Right lobe of liver (tissue), 4 donors: ENCODE measurements at regions not wholly inside any gene's neighbourhood (a gene's known extent, or its start where the extent isn't known, plus 50 kb on each side); places are given as distances from the start of the nearest gene placed in this dataset.

ENCODE experiments used
- CTCF ChIP-seq, 4 donors: fragments of 200-600 bp in 3 of 4; fragments of 450-650 bp in 1 of 4; IDR thresholded peaks; one replicate each; pipeline versions ENCODE4 v1.5.1 to v1.8.0; 2016 to 2022; ENCODE audit warnings: antibody characterized with exemption in 4 of 4, mild to moderate bottlenecking in 2 of 4
- POLR2A ChIP-seq: fragments of 450-650 bp; IDR thresholded peaks from one replicate; pipeline ENCODE4 v1.6.1; 2017; ENCODE audit warnings: antibody characterized with exemption, mild to moderate bottlenecking
- donor health status: DM: no; HTN: no; CAD: no.
- donor health status: DM: no; HTN: no; CAD: no.
- donor health status: DM: no; HTN: yes; CAD: no.

DNA sequence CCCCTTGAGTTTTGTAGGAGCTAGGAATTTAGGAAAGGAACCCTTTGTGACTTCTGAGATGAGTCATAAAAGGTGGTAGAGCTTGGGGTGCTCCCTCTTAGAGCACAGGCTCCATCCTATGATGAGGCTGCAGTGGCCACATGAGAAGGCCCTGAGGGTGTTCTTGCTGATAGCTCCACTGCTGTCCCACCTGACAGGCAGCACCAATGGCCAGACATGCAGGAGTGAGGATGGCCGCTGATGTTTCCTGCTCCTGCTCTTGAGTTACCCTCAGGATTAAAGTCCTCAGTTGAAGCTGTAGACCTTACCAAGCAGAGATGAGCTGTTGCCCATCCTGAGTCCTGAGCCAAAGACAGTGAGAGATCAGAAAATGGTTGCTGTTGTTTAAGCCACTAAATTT is 512.1 kb downstream of the CDH26 start:
- TF ChIP-seq CTCF (IDR thresholded peaks at IDR 0.05) (no peak), POLR2A (no peak)
